ENCODE measurements at regions not wholly inside any gene's neighbourhood (a gene's known extent, or its start where the extent isn't known, plus 50 kb on each side); places are given as distances from the start of the nearest gene placed in this dataset.

DNA sequence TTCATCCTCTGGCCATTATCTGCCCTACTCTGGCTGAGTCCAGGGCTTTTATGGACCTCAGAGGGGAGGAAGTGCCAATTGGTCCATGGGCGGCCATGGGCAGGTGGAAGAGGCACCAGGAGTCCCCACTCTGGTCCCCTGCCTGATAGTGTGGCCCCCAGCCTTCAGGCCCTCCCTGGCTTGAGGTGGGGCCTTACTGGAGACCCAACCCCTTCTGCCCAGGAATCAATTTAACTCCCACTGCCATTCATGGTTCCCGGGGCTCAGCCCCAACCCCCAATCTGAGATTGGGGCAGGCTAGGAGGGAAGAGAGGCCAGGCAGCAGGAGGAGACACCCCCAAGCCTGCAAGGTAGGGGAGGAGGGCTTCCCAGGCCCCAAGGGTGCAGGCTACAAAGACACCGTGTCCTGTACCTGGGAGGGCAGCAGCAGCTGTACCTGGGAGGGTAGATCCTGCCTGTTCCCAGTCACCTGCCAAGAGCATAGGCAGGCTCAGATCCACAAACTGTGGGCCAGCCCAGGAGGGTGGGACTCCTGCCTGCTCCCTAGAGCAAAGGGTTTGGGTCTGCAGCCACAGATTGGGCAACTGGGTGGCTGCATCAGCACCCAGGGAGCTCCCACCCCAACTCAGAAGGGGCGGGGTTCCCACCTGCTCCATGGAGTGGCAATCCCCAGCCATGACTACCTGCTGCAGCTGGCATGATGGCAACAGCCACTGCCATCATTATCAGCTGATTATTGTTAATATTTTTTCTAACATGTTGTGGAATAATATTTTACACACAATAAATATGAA is 1044.1 kb upstream of the B3GALT2 start:
- TF ChIP-seq CTCF (IDR thresholded peaks at IDR 0.05; ENCODE audit: insufficient read depth, low read depth, low read length, missing control alignments), result no peak
- DNase-seq (ENCODE audit: low read depth), result no peak
- H3K4me3 ChIP-seq (ENCODE audit: low read depth, low read length), result no peak overlapping the region

- DNase-seq (ENCODE audit: low read depth), result no peak
- no peak overlapping the region for H3K4me3 ChIP-seq (ENCODE audit: low read depth, low read length)
- no peak for TF ChIP-seq CTCF (IDR thresholded peaks at IDR 0.05; ENCODE audit: insufficient read depth, low read depth, low read length, missing control alignments)
Observed at GRCh38 chr1:194228427-194228826, 1042.0 kb upstream of the B3GALT2 start.

- no peak for TF ChIP-seq CTCF (IDR thresholded peaks at IDR 0.05; ENCODE audit: insufficient read depth, low read depth, low read length, missing control alignments)
- no peak for DNase-seq (ENCODE audit: low read depth)
- no peak overlapping the region for H3K4me3 ChIP-seq (ENCODE audit: low read depth, low read length)
Observed at GRCh38 chr1:194227161-194227560, 1040.7 kb upstream of the B3GALT2 start.

DNA sequence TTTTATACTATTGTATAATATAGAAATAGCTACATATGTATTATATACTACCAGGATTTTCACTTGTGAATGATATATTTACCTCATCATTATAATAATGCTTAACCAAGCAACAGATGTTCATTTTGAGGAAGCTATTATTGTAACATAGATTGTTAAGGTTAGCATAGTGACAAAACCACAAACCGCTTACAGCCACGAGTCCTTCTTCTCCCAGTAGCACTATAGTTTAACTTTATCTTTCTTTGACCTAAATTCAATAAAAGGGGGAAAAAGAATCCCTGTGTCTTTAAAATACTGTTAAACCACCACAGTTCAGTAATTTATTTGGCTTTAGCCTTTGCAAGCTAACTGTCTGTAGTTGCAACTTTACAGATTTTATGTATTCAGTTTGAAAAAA is 1039.4 kb upstream of the B3GALT2 start:
- TF ChIP-seq CTCF (IDR thresholded peaks at IDR 0.05; ENCODE audit: insufficient read depth, low read depth, low read length, missing control alignments), result no peak
- H3K4me3 ChIP-seq (ENCODE audit: low read depth, low read length), result no peak overlapping the region
- DNase-seq (ENCODE audit: low read depth), result peak; percentile 1

GRCh38 chr1:194223596-194223995 is 1037.2 kb upstream of the B3GALT2 start:
- H3K4me3 ChIP-seq (ENCODE audit: low read depth, low read length), result no peak overlapping the region
- no peak for DNase-seq (ENCODE audit: low read depth)

DNA sequence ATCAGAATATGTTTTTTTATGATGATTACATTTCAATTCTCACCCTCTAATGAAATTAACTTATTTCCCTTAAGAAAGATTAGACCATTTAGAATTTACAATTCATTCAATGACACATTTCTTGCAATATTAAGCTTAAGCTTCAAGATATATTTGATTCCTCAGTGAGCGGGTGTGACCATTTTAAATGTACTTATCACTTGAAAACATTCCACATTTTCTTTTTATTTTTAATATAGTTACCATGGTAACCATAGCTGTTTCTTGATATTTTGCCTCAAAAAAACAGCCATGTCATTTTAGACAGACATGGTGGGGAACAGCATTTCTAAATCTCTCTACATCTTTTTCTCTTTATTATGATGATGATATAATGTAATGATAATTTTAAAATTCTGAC is 1029.0 kb upstream of the B3GALT2 start:
- DNase-seq (ENCODE audit: low read depth), result no peak
- TF ChIP-seq CTCF (IDR thresholded peaks at IDR 0.05; ENCODE audit: insufficient read depth, low read depth, low read length, missing control alignments), result no peak

More at GRCh38 chr1:194223596-194223995, 1037.2 kb upstream of the B3GALT2 start:
- no peak for TF ChIP-seq CTCF (IDR thresholded peaks at IDR 0.05; ENCODE audit: insufficient read depth, low read depth, low read length, missing control alignments)

DNA sequence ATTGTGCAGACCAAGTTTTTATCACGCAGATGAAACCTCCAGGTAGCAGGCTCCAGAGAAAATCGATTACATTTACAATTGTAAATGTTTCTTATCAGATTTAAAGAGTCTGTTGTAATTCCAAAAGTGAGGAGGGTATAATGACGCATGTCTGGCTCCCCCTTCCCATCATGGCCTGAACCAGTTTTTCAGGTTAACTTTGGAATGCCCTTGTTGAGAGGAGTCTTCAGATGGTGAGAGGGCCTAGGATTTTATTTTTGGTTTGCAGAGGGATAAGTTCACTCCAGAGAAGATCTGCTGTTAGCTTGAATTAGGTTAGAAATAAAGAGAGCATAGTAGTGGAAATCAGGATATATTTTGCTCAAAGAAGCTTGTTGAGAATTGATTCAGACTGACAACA is 1028.3 kb upstream of the B3GALT2 start:
- no peak for DNase-seq (ENCODE audit: low read depth)
- TF ChIP-seq CTCF (IDR thresholded peaks at IDR 0.05; ENCODE audit: insufficient read depth, low read depth, low read length, missing control alignments), result no peak
- no peak overlapping the region for H3K4me3 ChIP-seq (ENCODE audit: low read depth, low read length)

More for the DNA sequence above, 1029.0 kb upstream of the B3GALT2 start:
- H3K4me3 ChIP-seq (ENCODE audit: low read depth, low read length), result no peak overlapping the region
